MM.1S (cell line): ENCODE measurements at regions not wholly inside any gene's neighbourhood (a gene's known extent, or its start where the extent isn't known, plus 50 kb on each side); places are given as distances from the start of the nearest gene placed in this dataset.

Source experiments
- EZH2 ChIP-seq: fragments of 300-600 bp; sonication (generic); optimal IDR thresholded peaks from 2 replicates; pipeline ENCODE3; 2017; ENCODE audit warnings: low read depth, mild to moderate bottlenecking, antibody characterized with exemption, low read length, mixed read lengths
- TF ChIP-seq, protein P1 (sequence below): fragments of 300-600 bp; sonication (generic); IDR thresholded peaks from 2 replicates; pipeline ENCODE4 v1.5.1; 2016; ENCODE audit warnings: antibody characterized with exemption, low read length, mixed read lengths

DNA sequence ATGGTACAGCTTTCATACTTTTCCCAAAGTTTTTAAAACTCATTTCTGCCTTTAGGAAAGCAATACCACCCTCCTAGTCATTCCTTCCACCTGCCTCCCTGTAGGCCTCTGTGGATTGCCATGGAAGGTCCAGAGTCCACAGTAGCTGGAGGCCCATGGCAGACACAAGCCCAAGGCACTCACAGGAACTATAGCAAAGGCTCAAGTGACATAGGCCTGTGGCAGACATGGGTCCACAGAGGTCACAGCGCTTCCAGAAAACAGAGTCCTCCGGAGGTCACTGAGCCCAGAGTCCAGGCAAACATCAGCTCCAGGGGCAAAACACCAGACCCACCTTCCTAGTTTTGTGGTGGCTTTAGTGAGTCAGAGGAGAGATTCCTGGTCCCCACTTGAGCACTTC lies 147.6 kb upstream of the ATP6AP2 start:
- TF ChIP-seq, protein P1, sequence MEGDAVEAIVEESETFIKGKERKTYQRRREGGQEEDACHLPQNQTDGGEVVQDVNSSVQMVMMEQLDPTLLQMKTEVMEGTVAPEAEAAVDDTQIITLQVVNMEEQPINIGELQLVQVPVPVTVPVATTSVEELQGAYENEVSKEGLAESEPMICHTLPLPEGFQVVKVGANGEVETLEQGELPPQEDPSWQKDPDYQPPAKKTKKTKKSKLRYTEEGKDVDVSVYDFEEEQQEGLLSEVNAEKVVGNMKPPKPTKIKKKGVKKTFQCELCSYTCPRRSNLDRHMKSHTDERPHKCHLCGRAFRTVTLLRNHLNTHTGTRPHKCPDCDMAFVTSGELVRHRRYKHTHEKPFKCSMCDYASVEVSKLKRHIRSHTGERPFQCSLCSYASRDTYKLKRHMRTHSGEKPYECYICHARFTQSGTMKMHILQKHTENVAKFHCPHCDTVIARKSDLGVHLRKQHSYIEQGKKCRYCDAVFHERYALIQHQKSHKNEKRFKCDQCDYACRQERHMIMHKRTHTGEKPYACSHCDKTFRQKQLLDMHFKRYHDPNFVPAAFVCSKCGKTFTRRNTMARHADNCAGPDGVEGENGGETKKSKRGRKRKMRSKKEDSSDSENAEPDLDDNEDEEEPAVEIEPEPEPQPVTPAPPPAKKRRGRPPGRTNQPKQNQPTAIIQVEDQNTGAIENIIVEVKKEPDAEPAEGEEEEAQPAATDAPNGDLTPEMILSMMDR: no peak
- TF ChIP-seq EZH2: no peak
